HCT116 (cell line): ENCODE measurements at regions not wholly inside any gene's neighbourhood (a gene's known extent, or its start where the extent isn't known, plus 50 kb on each side); places are given as distances from the start of the nearest gene placed in this dataset.

Experiments used
- ATAC-seq: fragments of 200-7000 bp; cut with Tn5 transposase; 2 replicates; pipeline ENCODE4 v1.9.1; 2020; ENCODE audit warnings: mild to moderate bottlenecking, moderate library complexity
- BruUV-seq: library from RNA; stranded (reverse); fragments of 400-500 nt; replicated peaks from 2 replicates; lab custom pipeline; 2021; lab: Mats Ljungman, UMichigan
- CTCF ChIA-PET: fragments of 300-600 bp; sonication (Branson Sonifier 250); formaldehyde crosslinking; loops from one replicate; lab custom pipeline; 2021; ENCODE audit warnings: antibody characterized with exemption; lab: Charles Lee
- POLR2A ChIA-PET: fragments of 300-600, 350-600 bp; sonication (Branson Sonifier 250); formaldehyde crosslinking; loops from one replicate; lab custom pipeline; 2021; ENCODE audit warnings: antibody characterized with exemption; lab: Charles Lee
- RAD21 ChIA-PET, 2 experiments: fragments of 300-600 bp; sonication (Branson Sonifier 250); formaldehyde crosslinking; loops; one replicate each; lab custom pipeline; 2023; ENCODE audit warnings: low total read pairs in 2 of 2; ENCODE audit not compliant: uncharacterized antibody in 2 of 2, unreplicated experiment in 2 of 2, low non-redundant PET in 1 of 2; lab: Charles Lee
- DNase-seq: peaks from one replicate; pipeline ENCODE4 v3.0.0-alpha.2; 2010; ENCODE audit warnings: low read depth, low spot score
- H2AFZ ChIP-seq: fragments of 200-600 bp; shearing (Covaris generic), sonication (generic); 2 replicates; pipeline ENCODE4 v1.6.1; 2017; ENCODE audit warnings: low read depth, mixed run types, mixed read lengths, antibody characterized with exemption, low read length; ENCODE audit not compliant: poor library complexity, severe bottlenecking
- H3K27ac ChIP-seq: 2 replicates; pipeline ENCODE4 v1.5.1; 2012; ENCODE audit warnings: low read depth, low read length
- H3K27me3 ChIP-seq: fragments of 200-600 bp; sonication (generic); 2 replicates; pipeline ENCODE4 v1.6.1; 2016; ENCODE audit warnings: mixed run types, low read length, mixed read lengths; ENCODE audit not compliant: insufficient read depth
- H3K36me3 ChIP-seq, 2 experiments: fragments of 200-500 bp in 1 of 2; fragments of 200-600 bp in 1 of 2; sonication (Bioruptor generic) in 1 of 2; sonication (generic) in 1 of 2; 2 replicates each; pipeline versions ENCODE4 v1.5.1 to v1.6.1; 2014 to 2016; ENCODE audit warnings: low read length in 2 of 2, inconsistent platforms in 1 of 2, mixed read lengths in 1 of 2, mixed run types in 1 of 2; ENCODE audit not compliant: insufficient read depth in 2 of 2, control insufficient read depth in 1 of 2
- H3K4me1 ChIP-seq, 2 experiments: fragments of 200-600 bp in 1 of 2; sonication (generic) in 1 of 2; 2 replicates each; pipeline versions ENCODE4 v1.5.1 to v1.6.1; 2012 to 2017; ENCODE audit warnings: low read length in 2 of 2, inconsistent platforms in 1 of 2, mild to moderate bottlenecking in 1 of 2, mixed read lengths in 1 of 2, mixed run types in 1 of 2, moderate library complexity in 1 of 2; ENCODE audit not compliant: insufficient read depth in 2 of 2, control insufficient read depth in 1 of 2
- H3K4me2 ChIP-seq: fragments of 200-600 bp; sonication (generic); 2 replicates; pipeline ENCODE4 v1.6.1; 2017; ENCODE audit warnings: mixed run types, low read length, mixed read lengths
- H3K4me3 ChIP-seq, 2 experiments: fragments of 200-600 bp in 1 of 2; sonication (generic) in 1 of 2; replicated peaks in 1 of 2; 2 replicates each; pipeline ENCODE4 v1.5.1; 2011 to 2016; ENCODE audit warnings: low read length in 2 of 2, control low read depth in 1 of 2, low read depth in 1 of 2, mild to moderate bottlenecking in 1 of 2, mixed read lengths in 1 of 2, mixed run types in 1 of 2
- H3K79me2 ChIP-seq: fragments of 200-600 bp; sonication (generic); 2 replicates; pipeline ENCODE4 v1.6.1; 2017; ENCODE audit warnings: mild to moderate bottlenecking, mixed run types, low read length, moderate library complexity, mixed read lengths; ENCODE audit not compliant: insufficient read depth
- H3K9ac ChIP-seq: fragments of 200-600 bp; sonication (generic); 2 replicates; pipeline ENCODE4 v1.6.1; 2016; ENCODE audit warnings: low read length, mixed read lengths
- H3K9me2 ChIP-seq: fragments of 200-600 bp; sonication (generic), shearing (Covaris generic); 2 replicates; pipeline ENCODE4 v1.6.1; 2017; ENCODE audit warnings: mixed run types, mild to moderate bottlenecking, moderate library complexity; ENCODE audit not compliant: insufficient read depth
- H3K9me3 ChIP-seq, 2 experiments: fragments of 200-500 bp in 1 of 2; fragments of 200-600 bp in 1 of 2; sonication (Bioruptor generic) in 1 of 2; sonication (generic) in 1 of 2; 2 replicates each; pipeline ENCODE4 v1.6.1; 2014 to 2017; ENCODE audit warnings: low read length in 2 of 2, mixed read lengths in 2 of 2, inconsistent platforms in 1 of 2, low read depth in 1 of 2, mild to moderate bottlenecking in 1 of 2, mixed run types in 1 of 2, moderate library complexity in 1 of 2; ENCODE audit not compliant: control insufficient read depth in 1 of 2, insufficient read depth in 1 of 2
- H4K20me1 ChIP-seq: fragments of 200-600 bp; sonication (generic), shearing (Covaris generic); 2 replicates; pipeline ENCODE4 v1.6.1; 2017; ENCODE audit warnings: mixed run types, mild to moderate bottlenecking, moderate library complexity; ENCODE audit not compliant: insufficient read depth
- CBX3 ChIP-seq: IDR thresholded peaks from 2 replicates; pipeline ENCODE4 v1.6.1; 2012; ENCODE audit warnings: low read depth
- CEBPB ChIP-seq: IDR thresholded peaks from 2 replicates; pipeline ENCODE4 v1.6.1; 2012; ENCODE audit warnings: low read depth
- EGR1 ChIP-seq: IDR thresholded peaks from 2 replicates; pipeline ENCODE4 v1.6.1; 2012; ENCODE audit warnings: low read depth
- ELF1 ChIP-seq: IDR thresholded peaks from 2 replicates; pipeline ENCODE4 v1.6.1; 2012; ENCODE audit warnings: low read depth, borderline replicate concordance
- EZH2phosphoT487 ChIP-seq: fragments of 200-600 bp; IDR thresholded peaks from 2 replicates; pipeline ENCODE4 v1.6.1; 2018; ENCODE audit warnings: antibody characterized with exemption, borderline replicate concordance
- FOSL1 ChIP-seq: IDR thresholded peaks from 2 replicates; pipeline ENCODE4 v1.6.1; 2012; ENCODE audit warnings: low read depth
- JUND ChIP-seq: IDR thresholded peaks from 2 replicates; pipeline ENCODE4 v1.6.1; 2012
- POLR2A ChIP-seq: IDR thresholded peaks from 2 replicates; pipeline ENCODE4 v1.7.0; 2011; ENCODE audit warnings: borderline replicate concordance; ENCODE audit not compliant: insufficient read depth, insufficient read length; ENCODE audit errors: extremely low read depth
- RAD21 ChIP-seq: IDR thresholded peaks from 2 replicates; pipeline ENCODE4 v1.6.1; 2012; ENCODE audit warnings: low read depth, mild to moderate bottlenecking
- SIN3A ChIP-seq: IDR thresholded peaks from 2 replicates; pipeline ENCODE4 v1.6.1; 2012; ENCODE audit warnings: low read depth
- SRF ChIP-seq: IDR thresholded peaks from 2 replicates; pipeline ENCODE4 v1.6.1; 2012; ENCODE audit warnings: low read depth
- YY1 ChIP-seq: IDR thresholded peaks from 2 replicates; pipeline ENCODE4 v1.6.1; 2011; ENCODE audit warnings: low read length, low read depth, moderate library complexity, mild to moderate bottlenecking; ENCODE audit not compliant: insufficient replicate concordance; ENCODE audit errors: extremely low read depth
- ZFX ChIP-seq: fragments of 450-650 bp; IDR thresholded peaks from 2 replicates; pipeline ENCODE4 v1.6.1; 2017
- ZNF274 ChIP-seq: fragments of 200-500 bp; sonication (Bioruptor generic); IDR thresholded peaks from 2 replicates; pipeline ENCODE4 v1.6.1; 2014; ENCODE audit warnings: mild to moderate bottlenecking, low read depth, low read length, inconsistent platforms
- intact Hi-C: fragments of 100-400 bp; cut with micrococcal nuclease; formaldehyde crosslinking; loops from 2 replicates; pipeline ENCODE4 v1.10.0; 2022
- TF ChIP-seq, protein P1 (sequence below): IDR thresholded peaks from 2 replicates; pipeline ENCODE4 v1.6.1; 2012
- TF ChIP-seq, protein P2 (sequence below), 3 experiments: fragments of 200-600 bp in 1 of 3; sonication (generic) in 1 of 3; IDR thresholded peaks in 2 of 3; conservative IDR thresholded peaks in 1 of 3; 2 replicates each; pipeline ENCODE4 v1.5.1; 2012 to 2017; ENCODE audit warnings: low read depth in 2 of 3, low read length in 2 of 3, antibody characterized with exemption in 1 of 3, borderline replicate concordance in 1 of 3, control low read depth in 1 of 3, mild to moderate bottlenecking in 1 of 3, mixed read lengths in 1 of 3, mixed run types in 1 of 3, moderate library complexity in 1 of 3; ENCODE audit not compliant: insufficient read depth in 1 of 3
- TF ChIP-seq, protein P3 (sequence below): IDR thresholded peaks from 2 replicates; pipeline ENCODE4 v1.6.1; 2012
- TF ChIP-seq, protein P4 (sequence below): IDR thresholded peaks from 2 replicates; pipeline ENCODE4 v1.6.1; 2012; ENCODE audit warnings: low read depth

DNA sequence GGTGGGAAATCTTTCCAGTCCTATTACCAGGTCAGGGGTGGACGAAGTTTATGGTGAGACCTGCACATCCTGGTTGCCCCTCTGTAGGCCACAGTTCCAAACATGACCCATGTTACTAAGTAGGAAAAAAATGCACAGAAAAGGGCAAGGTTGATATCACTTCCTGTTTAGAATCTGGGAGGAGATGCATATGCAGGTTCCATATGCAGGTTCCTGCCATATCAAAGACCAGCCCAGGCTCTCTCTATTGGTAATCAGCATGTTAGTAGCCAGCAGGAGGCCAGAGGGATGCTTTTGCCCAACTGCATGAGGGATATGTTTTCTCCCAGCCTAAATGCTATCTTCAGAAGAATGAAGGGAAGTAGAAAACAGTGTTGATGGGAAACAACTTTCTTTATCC lies 657.2 kb downstream of the ANKRD50 start:
- no peak overlapping the region for H3K4me3 ChIP-seq
- no peaks in the 10 kb centered on the region for H3K36me3 ChIP-seq
- POLR2A ChIA-PET: no interaction called here
- H3K9ac ChIP-seq: no peak overlapping the region
- no peak for ATAC-seq
- no peaks in the 10 kb centered on the region for H4K20me1 ChIP-seq
- no peak for DNase-seq
- H3K9me3 ChIP-seq: no peaks in the 10 kb centered on the region
- H3K4me1 ChIP-seq: no peaks in the 10 kb centered on the region
- RAD21 ChIA-PET: no interaction called here
- no peak overlapping the region for H3K27ac ChIP-seq
- TF ChIP-seq POLR2A (no peak), JUND (no peak), SRF (no peak), RAD21 (no peak), ELF1 (no peak), ZFX (no peak), ZNF274 (no peak), CBX3 (no peak), FOSL1 (no peak), SIN3A (no peak), EGR1 (no peak), EZH2phosphoT487 (no peak), YY1 (no peak), CEBPB (no peak)
- TF ChIP-seq, protein P1, sequence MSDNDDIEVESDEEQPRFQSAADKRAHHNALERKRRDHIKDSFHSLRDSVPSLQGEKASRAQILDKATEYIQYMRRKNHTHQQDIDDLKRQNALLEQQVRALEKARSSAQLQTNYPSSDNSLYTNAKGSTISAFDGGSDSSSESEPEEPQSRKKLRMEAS: no peak
- TF ChIP-seq, protein P2, sequence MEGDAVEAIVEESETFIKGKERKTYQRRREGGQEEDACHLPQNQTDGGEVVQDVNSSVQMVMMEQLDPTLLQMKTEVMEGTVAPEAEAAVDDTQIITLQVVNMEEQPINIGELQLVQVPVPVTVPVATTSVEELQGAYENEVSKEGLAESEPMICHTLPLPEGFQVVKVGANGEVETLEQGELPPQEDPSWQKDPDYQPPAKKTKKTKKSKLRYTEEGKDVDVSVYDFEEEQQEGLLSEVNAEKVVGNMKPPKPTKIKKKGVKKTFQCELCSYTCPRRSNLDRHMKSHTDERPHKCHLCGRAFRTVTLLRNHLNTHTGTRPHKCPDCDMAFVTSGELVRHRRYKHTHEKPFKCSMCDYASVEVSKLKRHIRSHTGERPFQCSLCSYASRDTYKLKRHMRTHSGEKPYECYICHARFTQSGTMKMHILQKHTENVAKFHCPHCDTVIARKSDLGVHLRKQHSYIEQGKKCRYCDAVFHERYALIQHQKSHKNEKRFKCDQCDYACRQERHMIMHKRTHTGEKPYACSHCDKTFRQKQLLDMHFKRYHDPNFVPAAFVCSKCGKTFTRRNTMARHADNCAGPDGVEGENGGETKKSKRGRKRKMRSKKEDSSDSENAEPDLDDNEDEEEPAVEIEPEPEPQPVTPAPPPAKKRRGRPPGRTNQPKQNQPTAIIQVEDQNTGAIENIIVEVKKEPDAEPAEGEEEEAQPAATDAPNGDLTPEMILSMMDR (IDR thresholded peaks at IDR 0.05 in 2 of 3, conservative IDR thresholded peaks at IDR 0.05 in 1 of 3; ENCODE audit: borderline replicate concordance in 1 of 3, insufficient read depth in 1 of 3, low read depth in 2 of 3, low read length in 2 of 3): no peak
- TF ChIP-seq, protein P3, sequence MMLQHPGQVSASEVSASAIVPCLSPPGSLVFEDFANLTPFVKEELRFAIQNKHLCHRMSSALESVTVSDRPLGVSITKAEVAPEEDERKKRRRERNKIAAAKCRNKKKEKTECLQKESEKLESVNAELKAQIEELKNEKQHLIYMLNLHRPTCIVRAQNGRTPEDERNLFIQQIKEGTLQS: no peak
- TF ChIP-seq, protein P4, sequence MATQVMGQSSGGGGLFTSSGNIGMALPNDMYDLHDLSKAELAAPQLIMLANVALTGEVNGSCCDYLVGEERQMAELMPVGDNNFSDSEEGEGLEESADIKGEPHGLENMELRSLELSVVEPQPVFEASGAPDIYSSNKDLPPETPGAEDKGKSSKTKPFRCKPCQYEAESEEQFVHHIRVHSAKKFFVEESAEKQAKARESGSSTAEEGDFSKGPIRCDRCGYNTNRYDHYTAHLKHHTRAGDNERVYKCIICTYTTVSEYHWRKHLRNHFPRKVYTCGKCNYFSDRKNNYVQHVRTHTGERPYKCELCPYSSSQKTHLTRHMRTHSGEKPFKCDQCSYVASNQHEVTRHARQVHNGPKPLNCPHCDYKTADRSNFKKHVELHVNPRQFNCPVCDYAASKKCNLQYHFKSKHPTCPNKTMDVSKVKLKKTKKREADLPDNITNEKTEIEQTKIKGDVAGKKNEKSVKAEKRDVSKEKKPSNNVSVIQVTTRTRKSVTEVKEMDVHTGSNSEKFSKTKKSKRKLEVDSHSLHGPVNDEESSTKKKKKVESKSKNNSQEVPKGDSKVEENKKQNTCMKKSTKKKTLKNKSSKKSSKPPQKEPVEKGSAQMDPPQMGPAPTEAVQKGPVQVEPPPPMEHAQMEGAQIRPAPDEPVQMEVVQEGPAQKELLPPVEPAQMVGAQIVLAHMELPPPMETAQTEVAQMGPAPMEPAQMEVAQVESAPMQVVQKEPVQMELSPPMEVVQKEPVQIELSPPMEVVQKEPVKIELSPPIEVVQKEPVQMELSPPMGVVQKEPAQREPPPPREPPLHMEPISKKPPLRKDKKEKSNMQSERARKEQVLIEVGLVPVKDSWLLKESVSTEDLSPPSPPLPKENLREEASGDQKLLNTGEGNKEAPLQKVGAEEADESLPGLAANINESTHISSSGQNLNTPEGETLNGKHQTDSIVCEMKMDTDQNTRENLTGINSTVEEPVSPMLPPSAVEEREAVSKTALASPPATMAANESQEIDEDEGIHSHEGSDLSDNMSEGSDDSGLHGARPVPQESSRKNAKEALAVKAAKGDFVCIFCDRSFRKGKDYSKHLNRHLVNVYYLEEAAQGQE: no peak
- no peak overlapping the region for H2AFZ ChIP-seq
- no peaks in the 10 kb centered on the region for H3K9me2 ChIP-seq
- H3K79me2 ChIP-seq: no peaks in the 10 kb centered on the region
- H3K4me2 ChIP-seq: no peak overlapping the region
- H3K27me3 ChIP-seq: no peaks in the 10 kb centered on the region
- BruUV-seq: no TSS peak
- intact Hi-C loops: no loop called here
- CTCF ChIA-PET: no interaction called here
